ENCODE measurements at regions not wholly inside any gene's neighbourhood (a gene's known extent, or its start where the extent isn't known, plus 50 kb on each side); places are given as distances from the start of the nearest gene placed in this dataset.

DNA sequence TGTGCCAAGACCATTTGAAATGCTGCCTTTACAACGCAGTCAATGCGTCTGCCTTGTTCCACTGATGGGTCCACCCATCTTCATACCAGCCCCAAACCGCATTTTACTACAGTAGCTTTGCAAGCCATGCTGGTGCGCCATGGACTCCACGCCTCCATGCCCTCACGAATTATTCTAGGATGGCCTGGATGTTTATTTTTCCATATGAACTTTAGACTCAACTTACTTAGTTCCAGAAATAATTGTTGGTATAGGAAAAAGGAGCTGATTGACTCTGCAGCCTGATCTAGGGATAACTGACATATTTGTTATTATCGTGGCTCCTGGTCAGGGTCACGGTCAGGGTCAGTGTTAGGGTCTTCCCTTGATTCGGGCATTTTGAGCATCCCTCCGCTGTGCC lies 70.0 kb upstream of the ZNF469 start:
- TF ChIP-seq, protein P1, sequence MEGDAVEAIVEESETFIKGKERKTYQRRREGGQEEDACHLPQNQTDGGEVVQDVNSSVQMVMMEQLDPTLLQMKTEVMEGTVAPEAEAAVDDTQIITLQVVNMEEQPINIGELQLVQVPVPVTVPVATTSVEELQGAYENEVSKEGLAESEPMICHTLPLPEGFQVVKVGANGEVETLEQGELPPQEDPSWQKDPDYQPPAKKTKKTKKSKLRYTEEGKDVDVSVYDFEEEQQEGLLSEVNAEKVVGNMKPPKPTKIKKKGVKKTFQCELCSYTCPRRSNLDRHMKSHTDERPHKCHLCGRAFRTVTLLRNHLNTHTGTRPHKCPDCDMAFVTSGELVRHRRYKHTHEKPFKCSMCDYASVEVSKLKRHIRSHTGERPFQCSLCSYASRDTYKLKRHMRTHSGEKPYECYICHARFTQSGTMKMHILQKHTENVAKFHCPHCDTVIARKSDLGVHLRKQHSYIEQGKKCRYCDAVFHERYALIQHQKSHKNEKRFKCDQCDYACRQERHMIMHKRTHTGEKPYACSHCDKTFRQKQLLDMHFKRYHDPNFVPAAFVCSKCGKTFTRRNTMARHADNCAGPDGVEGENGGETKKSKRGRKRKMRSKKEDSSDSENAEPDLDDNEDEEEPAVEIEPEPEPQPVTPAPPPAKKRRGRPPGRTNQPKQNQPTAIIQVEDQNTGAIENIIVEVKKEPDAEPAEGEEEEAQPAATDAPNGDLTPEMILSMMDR (conservative IDR thresholded peaks at IDR 0.05) = no peak
- no peak overlapping the region for H3K27ac ChIP-seq

GRCh38 chr16:88314991-88315542 lies 67.7 kb upstream of the ZNF469 start:
- no peak overlapping the region for H3K27ac ChIP-seq
- TF ChIP-seq, protein P1 (conservative IDR thresholded peaks at IDR 0.05) = no peak

GRCh38 chr16:88315543-88316105 lies 67.1 kb upstream of the ZNF469 start:
- no peak overlapping the region for H3K27ac ChIP-seq

GRCh38 chr16:88316151-88316550 lies 66.6 kb upstream of the ZNF469 start:
- TF ChIP-seq, protein P1 (conservative IDR thresholded peaks at IDR 0.05) = no peak
- no peak overlapping the region for H3K27ac ChIP-seq

More at GRCh38 chr16:88315543-88316105, 67.1 kb upstream of the ZNF469 start:
- TF ChIP-seq, protein P1 (conservative IDR thresholded peaks at IDR 0.05) = no peak

DNA sequence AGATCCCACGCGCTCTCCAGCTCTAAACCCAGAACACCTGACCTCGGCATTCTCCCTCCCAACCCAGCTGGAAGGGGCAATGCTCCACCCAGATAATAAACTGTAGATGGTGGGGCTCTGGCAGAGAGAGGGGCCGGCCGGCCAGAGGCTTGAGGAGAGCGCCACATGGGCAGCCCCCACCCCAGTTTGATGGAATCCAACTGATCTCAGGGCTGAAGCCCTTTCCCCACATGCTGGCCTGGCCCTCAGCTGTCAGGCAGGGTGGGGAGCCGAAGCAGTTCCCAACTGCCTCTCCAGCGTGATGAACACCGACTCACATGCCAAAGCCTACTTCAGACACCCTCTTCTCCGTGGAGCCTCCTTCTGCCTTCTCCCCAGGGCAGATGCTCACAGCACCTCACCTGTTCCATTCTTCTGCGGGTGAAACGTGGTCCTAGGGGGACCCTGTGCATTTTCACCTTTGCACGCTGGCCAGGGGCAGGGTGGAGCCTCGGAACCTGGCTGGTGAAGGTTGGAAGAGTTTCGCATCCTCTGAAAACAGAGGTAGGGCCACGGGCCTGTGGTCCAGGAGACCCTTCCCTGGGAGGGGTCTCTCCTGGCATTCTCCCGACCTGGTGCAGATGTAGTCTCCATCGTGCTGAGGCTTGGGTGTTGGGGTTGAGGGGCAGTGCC lies 65.7 kb upstream of the ZNF469 start:
- TF ChIP-seq, protein P1 (conservative IDR thresholded peaks at IDR 0.05) = no peak
- H3K27ac ChIP-seq = no peak overlapping the region

- TF ChIP-seq, protein P1 (conservative IDR thresholded peaks at IDR 0.05) = no peak
- H3K27ac ChIP-seq = no peak overlapping the region
Observed at GRCh38 chr16:88317613-88317965, 65.2 kb upstream of the ZNF469 start.

GRCh38 chr16:88318051-88318450 lies 64.7 kb upstream of the ZNF469 start:
- TF ChIP-seq, protein P1 (conservative IDR thresholded peaks at IDR 0.05) = no peak
- H3K27ac ChIP-seq = no peak overlapping the region

All from VCaP (cell line).